Posterior cingulate gyrus (tissue), 11 donors: ENCODE measurements at regions not wholly inside any gene's neighbourhood (a gene's known extent, or its start where the extent isn't known, plus 50 kb on each side); places are given as distances from the start of the nearest gene placed in this dataset.
"Not testable (repeated sequence)": the region's sequence is repeated elsewhere in the genome, so short reads cannot be mapped to it uniquely, and the experiment has no call there.

ENCODE experiments used
- DNase-seq, 10 donors: peaks; one replicate each; pipeline versions ENCODE4 v3.0.0 to v3.0.0-alpha.2; 2020 to 2021; ENCODE audit warnings: mixed read lengths in 3 of 10
- intact Hi-C: fragments of 100-400 bp; cut with DNase I; formaldehyde crosslinking; loops from one replicate; pipeline ENCODE4 v1.15.1; 2023

DNA sequence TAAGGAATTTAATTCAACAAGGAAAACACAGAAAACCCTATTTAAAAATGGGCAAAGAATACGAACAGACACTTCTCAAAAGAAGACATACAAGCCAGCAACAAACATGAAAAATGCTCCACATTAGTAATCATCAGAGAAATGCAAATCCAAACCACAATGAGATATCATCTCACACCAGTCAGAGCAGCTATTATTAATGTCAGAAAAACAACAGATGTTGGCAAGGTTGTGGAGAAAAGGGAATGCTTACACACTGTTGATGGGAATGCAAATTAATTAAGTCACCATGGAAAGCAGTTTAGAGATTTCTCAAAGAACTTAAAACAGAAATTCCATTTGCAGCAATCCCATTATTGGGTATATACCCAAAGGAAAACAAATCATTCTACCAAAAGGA is 55.2 kb downstream of the GCC1 start:
- intact Hi-C loops: no loop called here
- DNase-seq: no peak

DNA sequence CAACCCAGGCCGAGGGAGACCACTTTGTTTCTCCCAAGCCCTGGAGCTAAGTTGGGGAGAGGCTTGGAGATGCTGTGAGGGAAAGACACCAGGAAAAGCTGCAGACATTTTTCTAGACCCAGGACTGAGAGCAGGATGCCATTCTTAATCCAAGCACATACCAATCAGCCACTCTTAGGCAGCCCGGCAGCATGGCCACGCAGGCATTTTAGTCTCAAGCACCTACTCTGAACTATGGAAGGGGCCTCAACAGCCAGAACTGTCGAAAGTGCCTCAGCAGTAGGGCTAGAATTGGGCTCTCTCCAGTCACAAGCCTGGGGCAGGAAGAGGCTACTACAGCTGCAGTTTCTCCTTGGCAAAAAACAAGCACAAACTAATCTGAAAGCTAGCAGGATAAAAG is 57.8 kb downstream of the GCC1 start:
- intact Hi-C loops: no loop called here
- DNase-seq: no peak

DNA sequence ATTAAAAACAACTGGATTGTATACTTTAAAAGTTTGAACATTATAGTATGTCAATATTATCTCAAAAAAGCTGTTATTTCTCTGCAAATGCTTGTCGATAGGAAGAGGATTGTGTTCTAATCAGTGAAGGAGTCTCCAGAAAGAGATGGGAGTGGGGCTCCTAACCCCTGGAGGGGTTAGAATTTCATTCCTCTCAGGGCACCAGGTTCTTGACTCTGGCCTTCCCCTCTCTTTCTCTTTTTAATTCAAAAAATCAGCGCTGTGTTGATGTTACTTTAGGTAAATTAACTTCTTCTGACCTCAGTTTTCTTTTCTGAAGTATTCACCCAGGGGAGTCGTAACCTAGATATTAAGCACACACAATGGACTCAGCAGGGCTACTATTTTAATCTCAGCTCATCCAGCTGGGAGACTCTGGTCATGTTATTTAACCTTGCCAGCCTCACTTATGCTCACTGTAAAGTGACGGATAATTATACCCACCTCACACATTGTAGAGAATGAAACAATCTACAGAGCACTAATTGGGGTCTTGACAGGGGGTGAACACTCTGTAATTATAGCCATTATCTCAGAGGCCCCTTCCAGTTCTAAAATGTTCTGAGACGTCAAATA is 59.4 kb downstream of the GCC1 start:
- intact Hi-C loops: no loop called here
- DNase-seq: no peak

DNA sequence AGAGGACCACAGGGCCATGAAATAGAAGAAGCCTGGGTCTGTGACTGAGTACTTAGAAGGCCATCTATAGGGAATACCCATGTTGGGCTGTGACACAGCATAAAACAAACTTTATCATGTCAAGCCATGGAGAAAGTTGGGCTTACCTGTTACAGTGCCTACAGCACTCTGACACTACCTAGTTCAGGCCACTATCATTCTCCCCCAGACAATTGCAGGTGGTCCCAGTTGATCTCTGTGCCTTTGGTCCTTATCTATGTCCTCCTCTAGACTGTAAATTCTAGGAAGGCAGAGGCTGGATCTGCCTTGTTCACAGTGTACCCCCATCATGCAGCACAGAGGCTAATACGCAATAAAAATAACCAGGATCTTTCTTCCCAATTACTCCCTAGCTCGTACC is 69.1 kb downstream of the GCC1 start:
- DNase-seq: no peak
- intact Hi-C loops: loop anchor here (5.0 kb wide), 1 partner anchor 169 kb away; no protein-coding TSS in a partner anchor

DNA sequence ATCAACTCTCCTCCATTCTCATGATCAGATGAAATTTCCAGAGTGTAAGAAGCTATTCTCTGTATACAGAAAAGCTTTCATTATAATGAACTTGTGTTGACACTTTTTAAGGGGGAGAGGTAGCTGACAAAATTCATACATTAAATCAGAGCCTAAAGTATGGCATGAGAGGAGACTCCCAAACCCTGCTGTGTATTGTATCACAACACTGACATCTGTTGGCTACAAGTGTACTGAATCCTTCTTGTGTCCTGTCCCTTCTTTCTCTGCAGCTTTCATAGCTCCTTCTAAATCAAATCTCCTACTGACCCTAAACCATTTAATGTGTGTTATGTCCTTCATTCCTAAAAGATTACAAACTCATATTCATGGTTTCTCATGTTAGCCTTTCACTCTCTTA is 70.9 kb downstream of the GCC1 start:
- DNase-seq: no peak
- intact Hi-C loops: no loop called here

DNA sequence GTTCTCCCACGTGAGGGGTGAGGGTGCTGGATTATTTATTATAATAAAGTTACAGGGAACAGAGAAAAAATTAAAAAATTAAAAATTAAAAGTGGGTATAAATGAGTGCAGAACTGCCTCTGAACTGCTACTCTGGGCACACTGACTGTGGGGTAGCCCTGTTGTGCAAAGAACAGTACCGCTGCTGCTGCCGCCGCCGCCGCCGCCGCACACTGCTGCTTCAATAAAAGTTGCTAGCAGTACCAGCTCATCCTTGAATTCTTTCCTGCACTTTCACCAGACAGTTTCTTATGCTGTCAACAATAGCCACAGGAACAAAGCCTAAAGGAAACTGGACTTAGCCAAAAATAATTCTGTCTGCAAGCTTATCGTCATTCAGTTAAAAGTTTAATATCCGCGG is 72.1 kb downstream of the GCC1 start:
- DNase-seq: no peak
- intact Hi-C loops: no loop called here

DNA sequence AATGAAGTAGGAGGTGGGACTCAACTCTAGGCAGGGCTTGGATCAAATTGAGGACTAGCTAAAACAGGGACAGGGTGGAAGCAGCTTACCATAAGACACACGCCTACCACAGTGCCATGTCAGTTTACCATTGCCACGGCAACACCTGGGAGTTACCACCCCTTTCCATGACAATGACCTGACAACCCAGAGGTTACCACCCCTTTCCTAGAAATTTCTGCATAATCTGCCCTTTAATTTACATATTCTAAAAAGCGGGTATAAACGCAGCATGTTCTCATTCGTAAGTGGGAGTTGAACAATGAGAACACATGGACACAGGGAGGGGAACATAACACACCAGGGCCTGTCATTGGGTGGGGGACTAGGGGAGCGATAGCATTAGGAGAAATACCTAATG is 72.7 kb downstream of the GCC1 start:
- no peak for DNase-seq
- intact Hi-C loops: no loop called here

DNA sequence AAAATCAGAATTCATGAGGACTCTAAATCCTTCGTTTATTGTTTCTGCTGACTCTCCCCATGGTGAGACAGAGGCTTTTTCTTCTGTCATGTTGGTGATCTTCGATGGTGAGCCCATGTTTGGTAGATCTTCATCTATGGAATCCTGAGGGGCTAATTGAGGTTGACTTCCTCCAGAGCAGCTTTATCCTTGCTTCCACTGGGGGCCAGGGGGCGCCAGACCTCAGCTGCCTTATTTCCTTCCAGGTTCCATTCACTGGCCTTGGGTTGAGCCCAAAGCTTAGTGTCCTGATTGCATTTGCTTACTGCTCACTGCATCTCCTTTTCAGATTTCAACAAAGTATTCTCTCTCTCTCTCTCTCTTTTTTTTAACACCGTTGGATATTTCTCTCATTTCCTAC is 80.7 kb downstream of the GCC1 start:
- no peak for DNase-seq
- intact Hi-C loops: no loop called here

DNA sequence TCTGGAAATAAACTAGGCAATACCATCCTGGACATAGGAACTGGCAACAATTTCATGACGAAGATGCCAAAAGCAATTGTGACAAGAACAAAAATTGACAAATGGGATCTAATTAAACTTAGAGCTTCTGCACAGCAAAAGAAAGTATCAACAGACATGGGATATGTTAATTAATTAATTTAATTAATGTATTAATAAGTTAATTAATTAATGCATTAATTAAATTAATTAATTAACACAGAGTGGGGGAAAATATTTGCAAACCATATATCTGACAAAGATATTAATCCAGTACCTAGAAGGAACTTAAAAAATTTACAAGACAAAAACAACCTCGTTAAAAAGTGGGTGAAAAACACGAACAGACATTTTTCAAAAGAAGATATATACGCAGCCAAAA is 83.6 kb downstream of the GCC1 start:
- no peak for DNase-seq
- intact Hi-C loops: no loop called here

DNA sequence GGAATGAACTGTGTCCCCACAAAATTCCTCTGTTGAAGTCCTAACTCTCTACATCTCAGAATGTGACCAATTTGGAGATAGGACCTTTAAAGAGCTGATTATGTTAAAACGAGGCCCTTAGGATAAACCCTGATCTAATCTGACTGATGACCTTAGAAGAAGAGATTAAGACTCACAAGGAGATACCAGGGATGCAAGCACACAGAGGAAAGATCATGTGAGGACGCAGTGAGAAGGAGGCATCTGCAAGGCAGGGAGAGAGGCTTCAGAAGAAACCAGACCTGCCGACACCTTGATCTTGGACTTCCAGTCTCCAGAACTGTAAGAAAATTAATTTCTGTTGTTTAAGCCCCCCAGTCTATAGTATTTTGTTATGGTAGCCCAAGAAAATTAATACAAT is 94.9 kb upstream of the ZNF800 start:
- no peak for DNase-seq
- intact Hi-C loops: no loop called here

DNA sequence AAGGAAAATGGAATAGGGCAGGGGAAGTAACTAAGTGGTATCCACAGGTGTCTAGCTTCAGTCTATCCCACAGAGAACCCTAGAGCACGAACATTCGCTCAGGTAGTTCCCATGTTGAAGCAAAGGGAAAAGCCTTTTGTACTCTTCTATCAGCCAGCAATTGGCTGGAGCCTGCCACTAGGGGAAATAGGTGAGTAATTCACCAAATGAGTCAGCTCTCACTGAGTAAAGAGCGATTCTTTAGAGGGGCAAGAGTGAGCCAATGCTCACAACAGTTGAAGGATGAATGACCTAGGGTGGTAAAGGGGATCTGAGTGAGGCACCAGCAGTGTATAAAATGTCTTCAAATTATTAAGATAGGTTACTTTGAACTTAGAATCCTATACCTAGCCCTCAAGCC is 94.1 kb upstream of the ZNF800 start:
- no peak for DNase-seq
- intact Hi-C loops: no loop called here

DNA sequence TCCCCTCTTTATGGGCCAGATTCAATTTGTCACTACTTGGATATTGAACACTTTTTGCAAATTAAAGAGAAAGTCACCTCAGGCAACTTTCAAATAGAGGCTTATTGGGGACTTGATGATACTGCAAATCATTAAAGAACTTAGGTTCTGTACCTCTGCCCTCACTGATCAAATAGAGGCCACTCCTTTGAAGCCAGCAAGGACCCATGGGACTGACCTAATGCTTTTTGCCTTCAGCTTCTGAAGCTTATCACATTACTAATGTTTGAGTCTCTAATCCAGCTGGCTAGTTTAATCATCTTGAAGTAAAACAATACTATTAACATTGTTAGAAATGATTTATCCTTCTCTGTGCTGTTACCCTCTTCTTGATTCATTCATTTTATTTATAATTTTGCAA is 93.0 kb upstream of the ZNF800 start:
- intact Hi-C loops: no loop called here
- DNase-seq: no peak

DNA sequence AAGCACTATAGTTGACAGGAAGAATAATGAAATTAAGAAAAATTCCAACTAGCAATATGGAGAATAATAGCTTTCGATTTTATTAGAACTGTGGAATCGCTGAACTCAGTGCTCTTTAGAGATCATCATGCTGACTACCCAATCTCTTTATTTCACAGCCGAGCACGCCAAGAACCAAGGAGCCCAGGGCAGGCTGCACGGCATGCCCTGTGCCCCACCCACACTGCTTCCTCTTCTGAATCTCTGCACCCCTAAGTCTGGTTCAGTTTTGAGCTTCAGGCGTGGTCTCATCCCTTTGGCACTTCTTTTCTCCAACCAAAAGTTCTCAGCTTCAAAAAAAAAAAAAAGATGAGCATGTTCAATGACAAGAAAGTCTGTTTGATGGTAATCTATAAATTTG is 92.4 kb upstream of the ZNF800 start:
- DNase-seq: no peak
- intact Hi-C loops: no loop called here

DNA sequence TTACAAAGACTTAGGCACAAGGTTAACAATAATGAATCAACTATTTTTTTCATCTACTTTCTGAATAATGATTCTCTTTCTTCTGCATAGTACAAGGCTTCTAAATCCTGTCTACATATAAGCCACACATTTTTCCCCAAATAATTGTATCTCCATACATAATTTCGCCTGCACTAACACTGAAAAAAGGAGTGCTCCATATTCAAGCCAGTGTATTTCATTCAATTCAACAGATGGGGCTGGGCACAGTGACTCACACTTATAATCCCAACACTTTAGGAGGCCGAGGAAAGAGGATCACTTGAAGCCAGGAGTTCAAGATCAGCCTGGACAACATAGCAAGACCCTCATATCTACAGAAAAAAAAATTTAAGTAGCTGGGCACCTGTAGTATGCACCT is 86.0 kb upstream of the ZNF800 start:
- intact Hi-C loops: no loop called here
- DNase-seq: no peak

DNA sequence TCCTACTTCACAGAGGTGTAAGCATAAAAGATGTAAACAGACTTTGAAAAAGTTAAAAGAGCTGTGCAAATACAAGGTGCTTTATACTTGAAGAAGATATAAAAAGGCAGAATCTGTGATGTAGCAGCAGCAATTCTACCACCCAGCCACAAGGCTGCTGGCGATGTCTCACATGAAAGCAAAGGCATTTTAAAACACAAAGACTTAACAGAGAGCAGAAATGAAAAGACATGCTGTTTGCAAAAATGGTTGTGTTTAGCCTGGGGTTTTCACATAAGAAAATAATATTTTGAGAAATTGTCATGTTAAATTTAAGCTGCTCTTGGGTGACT is 85.5 kb upstream of the ZNF800 start:
- no peak for DNase-seq
- intact Hi-C loops: no loop called here

DNA sequence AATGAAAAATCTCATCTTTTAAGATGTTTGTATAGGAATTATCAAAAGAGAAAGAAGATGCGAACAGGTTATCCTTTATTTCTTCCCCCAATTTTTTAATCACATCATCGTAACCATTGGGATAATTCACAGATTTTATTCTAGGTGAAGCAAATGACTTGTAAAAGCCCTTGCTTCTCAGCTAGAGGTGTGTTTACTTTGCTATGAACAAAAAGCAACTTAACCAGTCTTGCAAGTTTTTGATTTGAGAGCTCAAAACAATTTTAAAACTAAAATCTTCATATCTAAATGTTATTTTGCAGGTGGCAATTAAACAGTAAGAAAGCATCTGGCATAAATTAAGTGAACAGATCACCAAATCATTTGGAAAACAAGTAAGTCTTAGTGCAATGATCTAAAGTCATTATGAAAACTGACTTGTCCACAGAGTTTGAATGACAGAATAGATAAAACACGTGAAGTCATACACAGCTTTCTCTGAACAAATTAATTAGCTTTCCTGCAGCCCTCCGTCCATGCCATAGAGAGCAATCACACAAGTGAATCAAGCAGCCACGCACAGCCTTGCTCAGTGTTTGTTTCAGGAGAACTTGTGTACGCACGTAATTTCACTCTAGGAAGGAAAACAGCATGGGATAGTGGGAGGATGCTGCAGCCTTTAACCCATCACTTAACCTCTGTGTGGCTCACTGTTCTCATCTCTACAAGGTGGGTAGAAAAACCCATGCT is 85.0 kb upstream of the ZNF800 start:
- intact Hi-C loops: no loop called here
- DNase-seq: no peak

DNA sequence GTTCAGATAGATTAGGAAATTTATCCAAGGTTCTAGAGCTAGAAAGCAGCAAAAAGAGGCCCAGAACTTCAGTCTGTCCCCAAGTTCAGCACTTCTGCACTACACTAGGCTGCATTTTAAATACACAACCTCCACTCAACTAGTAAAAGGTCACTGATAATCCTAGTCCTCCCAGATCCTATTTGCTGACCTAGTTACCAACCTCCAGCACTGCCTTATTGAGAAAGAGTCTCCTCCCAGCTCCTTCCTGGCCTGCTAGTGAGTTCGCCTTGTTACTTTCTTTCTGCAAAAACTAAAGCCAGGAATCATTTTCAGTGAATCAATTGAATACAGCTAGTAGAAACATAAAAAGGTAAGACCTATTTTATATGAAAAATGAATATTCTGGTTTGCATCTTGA is 84.1 kb upstream of the ZNF800 start:
- no peak for DNase-seq
- intact Hi-C loops: no loop called here

DNA sequence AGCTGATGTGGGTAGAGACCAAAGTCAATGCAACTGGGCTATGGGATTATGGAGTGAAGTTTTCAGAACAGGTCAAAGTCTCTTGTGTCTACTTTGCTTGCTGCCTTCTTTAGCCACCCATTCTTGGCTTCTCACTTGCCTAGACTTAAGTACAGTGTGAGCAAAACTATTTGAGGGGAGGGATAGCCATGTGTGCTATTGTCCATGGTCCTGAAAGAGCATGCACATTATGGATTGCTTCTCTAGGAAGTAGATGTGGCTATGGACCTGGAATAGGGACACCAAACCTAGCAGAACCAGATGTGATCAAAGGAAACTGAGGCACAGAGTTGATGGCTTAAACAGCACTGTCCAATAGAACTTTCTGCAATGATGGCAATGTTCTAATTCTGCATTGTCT is 81.9 kb upstream of the ZNF800 start:
- DNase-seq: no peak
- intact Hi-C loops: no loop called here

DNA sequence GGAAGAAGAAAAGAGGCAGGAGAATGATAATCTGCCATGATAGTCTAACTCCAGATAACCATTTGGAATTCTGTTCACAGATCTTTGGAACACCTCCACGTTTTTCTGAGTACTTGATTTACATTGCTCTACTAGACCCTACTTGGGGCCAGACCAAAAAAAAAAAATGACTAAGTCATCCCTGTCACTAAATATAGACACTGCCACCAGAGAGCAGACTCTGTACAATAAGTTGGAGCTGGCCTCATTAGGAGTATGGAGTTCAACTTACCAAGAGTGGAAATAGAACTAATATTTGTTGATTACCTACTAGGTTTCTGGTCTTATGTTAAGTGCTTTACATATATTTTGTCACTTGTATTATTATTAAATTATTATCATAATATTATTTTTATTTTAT is 80.9 kb upstream of the ZNF800 start:
- intact Hi-C loops: no loop called here
- DNase-seq: no peak

DNA sequence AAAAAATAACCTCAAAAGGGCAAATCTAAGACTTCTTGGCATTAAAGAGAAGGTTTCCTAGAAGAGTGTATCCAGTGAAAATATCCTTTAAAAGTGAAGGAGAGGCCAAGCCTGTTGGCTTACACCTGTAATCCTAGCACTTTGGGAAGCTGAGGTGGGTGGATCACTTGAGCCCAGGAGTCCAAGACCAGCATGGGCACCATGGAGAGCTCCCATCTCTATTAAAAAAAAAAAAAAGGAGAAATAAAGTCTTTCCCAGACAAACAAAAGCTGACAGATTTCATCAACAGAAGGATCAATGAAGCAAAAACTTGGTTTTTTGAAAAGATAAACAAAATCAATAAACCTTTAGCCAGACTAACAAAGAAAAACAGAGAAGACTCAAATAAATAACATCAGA is 67.6 kb upstream of the ZNF800 start:
- intact Hi-C loops: no loop called here

DNA sequence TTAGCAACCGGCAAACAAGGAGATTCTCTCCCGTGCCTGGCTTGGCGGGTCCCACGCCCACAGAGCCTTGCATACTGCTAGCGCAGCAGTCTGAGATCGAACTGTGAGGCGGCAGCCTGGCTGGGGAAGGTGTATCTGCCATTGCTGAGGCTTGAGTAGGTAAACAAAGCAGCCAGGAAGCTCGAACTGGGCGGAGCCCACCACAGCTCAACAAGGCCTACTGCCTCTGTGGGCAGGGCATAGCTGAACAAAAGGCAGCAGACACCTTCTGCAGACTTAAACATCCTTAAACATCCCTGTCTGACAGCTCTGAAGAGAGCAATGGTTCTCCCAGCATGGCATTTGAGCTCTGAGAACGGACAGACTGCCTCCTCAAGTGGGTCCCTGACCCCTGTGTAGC is 58.8 kb upstream of the ZNF800 start:
- intact Hi-C loops: not testable (repeated sequence)
- DNase-seq: peak in 1 of 10 donors; percentile 54

More for the DNA sequence above, 67.6 kb upstream of the ZNF800 start:
- no peak for DNase-seq

DNA sequence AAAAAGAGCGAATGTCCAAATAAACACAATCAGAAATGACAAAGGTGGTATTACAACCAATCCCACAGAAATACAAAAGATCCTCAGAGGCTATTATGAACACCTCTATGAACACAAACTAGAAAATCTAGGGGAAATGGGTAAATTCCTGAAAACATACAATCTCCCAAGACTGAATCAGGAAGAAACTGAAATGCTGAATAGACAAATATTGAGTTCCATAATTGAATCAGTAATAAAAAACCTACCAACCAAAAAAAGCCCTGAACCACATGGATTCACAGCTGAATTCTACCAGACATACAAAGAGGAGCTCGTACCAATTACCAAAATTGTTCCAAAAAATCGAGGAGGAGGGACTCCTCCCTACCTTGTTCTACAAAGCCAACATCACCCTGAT is 56.1 kb upstream of the ZNF800 start:
- intact Hi-C loops: no loop called here

More for the DNA sequence above, 56.1 kb upstream of the ZNF800 start:
- DNase-seq: no peak
